ENCODE measurements at regions not wholly inside any gene's neighbourhood (a gene's known extent, or its start where the extent isn't known, plus 50 kb on each side); places are given as distances from the start of the nearest gene placed in this dataset.

DNA sequence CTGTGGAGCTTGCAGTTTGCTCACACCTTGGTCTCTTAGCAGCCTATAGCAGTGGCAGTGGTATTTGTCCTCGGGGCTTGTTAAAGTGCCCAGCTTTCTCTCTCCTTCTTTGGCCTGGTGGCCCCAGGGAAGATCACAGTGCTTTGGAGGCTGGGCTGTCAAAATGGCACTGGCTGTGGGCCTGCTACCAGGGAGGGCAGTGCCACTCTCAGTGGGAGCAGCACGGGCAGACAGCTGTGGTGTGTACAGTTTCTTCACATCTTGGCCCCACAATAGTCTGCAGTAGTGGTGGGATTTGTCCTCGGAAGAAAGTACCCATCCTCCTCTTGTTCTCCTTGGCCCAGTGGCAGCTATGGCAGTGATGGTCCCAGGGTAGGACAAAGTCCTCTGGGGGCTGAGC lies 164.4 kb upstream of the GORAB start:
- TF ChIP-seq GABPA (IDR thresholded peaks at IDR 0.05; ENCODE audit: borderline replicate concordance, insufficient read depth, low read length) = no peak
- TF ChIP-seq, protein P1, sequence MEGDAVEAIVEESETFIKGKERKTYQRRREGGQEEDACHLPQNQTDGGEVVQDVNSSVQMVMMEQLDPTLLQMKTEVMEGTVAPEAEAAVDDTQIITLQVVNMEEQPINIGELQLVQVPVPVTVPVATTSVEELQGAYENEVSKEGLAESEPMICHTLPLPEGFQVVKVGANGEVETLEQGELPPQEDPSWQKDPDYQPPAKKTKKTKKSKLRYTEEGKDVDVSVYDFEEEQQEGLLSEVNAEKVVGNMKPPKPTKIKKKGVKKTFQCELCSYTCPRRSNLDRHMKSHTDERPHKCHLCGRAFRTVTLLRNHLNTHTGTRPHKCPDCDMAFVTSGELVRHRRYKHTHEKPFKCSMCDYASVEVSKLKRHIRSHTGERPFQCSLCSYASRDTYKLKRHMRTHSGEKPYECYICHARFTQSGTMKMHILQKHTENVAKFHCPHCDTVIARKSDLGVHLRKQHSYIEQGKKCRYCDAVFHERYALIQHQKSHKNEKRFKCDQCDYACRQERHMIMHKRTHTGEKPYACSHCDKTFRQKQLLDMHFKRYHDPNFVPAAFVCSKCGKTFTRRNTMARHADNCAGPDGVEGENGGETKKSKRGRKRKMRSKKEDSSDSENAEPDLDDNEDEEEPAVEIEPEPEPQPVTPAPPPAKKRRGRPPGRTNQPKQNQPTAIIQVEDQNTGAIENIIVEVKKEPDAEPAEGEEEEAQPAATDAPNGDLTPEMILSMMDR (IDR thresholded peaks at IDR 0.05; ENCODE audit: control extremely low read depth in 1 of 3, insufficient read depth in 1 of 3, low read depth in 1 of 3, low read length in 3 of 3) = no peak
- no peak for TF ChIP-seq ASH2L (IDR thresholded peaks at IDR 0.05; ENCODE audit: low read length)
- TF ChIP-seq RAD21 (IDR thresholded peaks at IDR 0.05 in 1 of 2, conservative IDR thresholded peaks at IDR 0.05 in 1 of 2; ENCODE audit: low read depth in 2 of 2, low read length in 2 of 2) = no peak
- no peak for TF ChIP-seq SAP30 (IDR thresholded peaks at IDR 0.05; ENCODE audit: insufficient read depth, insufficient replicate concordance, low read length)
- no peak for TF ChIP-seq MAFK (IDR thresholded peaks at IDR 0.05; ENCODE audit: low read depth, low read length)
- TF ChIP-seq EP300 (IDR thresholded peaks at IDR 0.05; ENCODE audit: borderline replicate concordance in 1 of 2, low read depth in 2 of 2, low read length in 2 of 2) = no peak
- no peak for TF ChIP-seq POLR2A (IDR thresholded peaks at IDR 0.05; ENCODE audit: control extremely low read depth in 1 of 2, low read depth in 2 of 2, low read length in 2 of 2)
- TF ChIP-seq, protein P2, sequence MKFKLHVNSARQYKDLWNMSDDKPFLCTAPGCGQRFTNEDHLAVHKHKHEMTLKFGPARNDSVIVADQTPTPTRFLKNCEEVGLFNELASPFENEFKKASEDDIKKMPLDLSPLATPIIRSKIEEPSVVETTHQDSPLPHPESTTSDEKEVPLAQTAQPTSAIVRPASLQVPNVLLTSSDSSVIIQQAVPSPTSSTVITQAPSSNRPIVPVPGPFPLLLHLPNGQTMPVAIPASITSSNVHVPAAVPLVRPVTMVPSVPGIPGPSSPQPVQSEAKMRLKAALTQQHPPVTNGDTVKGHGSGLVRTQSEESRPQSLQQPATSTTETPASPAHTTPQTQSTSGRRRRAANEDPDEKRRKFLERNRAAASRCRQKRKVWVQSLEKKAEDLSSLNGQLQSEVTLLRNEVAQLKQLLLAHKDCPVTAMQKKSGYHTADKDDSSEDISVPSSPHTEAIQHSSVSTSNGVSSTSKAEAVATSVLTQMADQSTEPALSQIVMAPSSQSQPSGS (IDR thresholded peaks at IDR 0.05; ENCODE audit: low read length) = no peak
- no peak for TF ChIP-seq EZH2 (IDR thresholded peaks at IDR 0.05; ENCODE audit: low read depth, low read length, severe bottlenecking)
- no peak for TF ChIP-seq BRCA1 (IDR thresholded peaks at IDR 0.05; ENCODE audit: low read depth, low read length)

Measured in H1 (cell line).